ENCODE measurements at regions not wholly inside any gene's neighbourhood (a gene's known extent, or its start where the extent isn't known, plus 50 kb on each side); places are given as distances from the start of the nearest gene placed in this dataset.

DNA sequence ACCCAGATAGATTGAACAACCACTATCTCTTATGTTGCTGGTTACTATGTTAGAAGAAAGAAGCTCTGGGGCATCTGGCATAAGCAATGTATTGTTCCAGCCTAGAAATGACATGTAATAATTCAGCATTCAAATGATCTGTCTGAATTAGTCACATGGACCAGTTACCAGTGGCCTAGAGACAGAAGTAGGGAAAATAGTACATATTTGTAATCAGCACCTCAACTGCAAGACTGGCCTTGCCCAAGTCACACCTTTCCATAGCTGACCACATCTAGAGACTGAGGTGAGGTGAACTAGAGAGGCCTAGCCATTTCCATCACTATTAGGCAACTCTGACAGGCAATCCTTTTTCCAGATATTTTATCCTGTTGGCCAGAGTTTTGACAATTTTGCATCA lies 315.6 kb upstream of the KCND2 start:
- TF ChIP-seq, protein P1, sequence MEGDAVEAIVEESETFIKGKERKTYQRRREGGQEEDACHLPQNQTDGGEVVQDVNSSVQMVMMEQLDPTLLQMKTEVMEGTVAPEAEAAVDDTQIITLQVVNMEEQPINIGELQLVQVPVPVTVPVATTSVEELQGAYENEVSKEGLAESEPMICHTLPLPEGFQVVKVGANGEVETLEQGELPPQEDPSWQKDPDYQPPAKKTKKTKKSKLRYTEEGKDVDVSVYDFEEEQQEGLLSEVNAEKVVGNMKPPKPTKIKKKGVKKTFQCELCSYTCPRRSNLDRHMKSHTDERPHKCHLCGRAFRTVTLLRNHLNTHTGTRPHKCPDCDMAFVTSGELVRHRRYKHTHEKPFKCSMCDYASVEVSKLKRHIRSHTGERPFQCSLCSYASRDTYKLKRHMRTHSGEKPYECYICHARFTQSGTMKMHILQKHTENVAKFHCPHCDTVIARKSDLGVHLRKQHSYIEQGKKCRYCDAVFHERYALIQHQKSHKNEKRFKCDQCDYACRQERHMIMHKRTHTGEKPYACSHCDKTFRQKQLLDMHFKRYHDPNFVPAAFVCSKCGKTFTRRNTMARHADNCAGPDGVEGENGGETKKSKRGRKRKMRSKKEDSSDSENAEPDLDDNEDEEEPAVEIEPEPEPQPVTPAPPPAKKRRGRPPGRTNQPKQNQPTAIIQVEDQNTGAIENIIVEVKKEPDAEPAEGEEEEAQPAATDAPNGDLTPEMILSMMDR (IDR thresholded peaks at IDR 0.05) = no peak
- TF ChIP-seq POLR2AphosphoS5 (IDR thresholded peaks at IDR 0.05) = no peak

All from breast epithelium (tissue), 3 donors.